ENCODE measurements at regions not wholly inside any gene's neighbourhood (a gene's known extent, or its start where the extent isn't known, plus 50 kb on each side); places are given as distances from the start of the nearest gene placed in this dataset.

DNA sequence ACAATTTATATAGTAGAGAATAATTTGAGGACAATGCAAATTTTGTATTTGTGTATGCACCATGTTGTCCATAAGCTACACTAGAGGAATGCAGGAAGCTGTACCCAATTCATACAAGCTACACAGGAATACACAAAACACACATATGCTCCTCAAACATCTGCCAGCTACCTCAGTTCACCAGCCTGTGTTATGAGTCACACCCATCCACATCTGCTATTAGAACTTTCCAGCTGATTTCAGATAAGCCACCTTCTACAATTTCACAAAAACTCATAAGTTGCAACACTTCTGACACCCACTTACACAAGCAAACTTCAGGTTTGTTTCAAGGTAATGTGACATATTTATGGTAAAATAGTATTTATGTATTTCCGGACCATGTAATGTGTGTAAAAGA, 438.9 kb downstream of the SATB2 start:
- TF ChIP-seq, protein P1, sequence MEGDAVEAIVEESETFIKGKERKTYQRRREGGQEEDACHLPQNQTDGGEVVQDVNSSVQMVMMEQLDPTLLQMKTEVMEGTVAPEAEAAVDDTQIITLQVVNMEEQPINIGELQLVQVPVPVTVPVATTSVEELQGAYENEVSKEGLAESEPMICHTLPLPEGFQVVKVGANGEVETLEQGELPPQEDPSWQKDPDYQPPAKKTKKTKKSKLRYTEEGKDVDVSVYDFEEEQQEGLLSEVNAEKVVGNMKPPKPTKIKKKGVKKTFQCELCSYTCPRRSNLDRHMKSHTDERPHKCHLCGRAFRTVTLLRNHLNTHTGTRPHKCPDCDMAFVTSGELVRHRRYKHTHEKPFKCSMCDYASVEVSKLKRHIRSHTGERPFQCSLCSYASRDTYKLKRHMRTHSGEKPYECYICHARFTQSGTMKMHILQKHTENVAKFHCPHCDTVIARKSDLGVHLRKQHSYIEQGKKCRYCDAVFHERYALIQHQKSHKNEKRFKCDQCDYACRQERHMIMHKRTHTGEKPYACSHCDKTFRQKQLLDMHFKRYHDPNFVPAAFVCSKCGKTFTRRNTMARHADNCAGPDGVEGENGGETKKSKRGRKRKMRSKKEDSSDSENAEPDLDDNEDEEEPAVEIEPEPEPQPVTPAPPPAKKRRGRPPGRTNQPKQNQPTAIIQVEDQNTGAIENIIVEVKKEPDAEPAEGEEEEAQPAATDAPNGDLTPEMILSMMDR (conservative IDR thresholded peaks at IDR 0.05; ENCODE audit: low read depth, low read length) = no peak
- TF ChIP-seq EZH2phosphoT487 (IDR thresholded peaks at IDR 0.05; ENCODE audit: borderline replicate concordance, low read length) (no peak), EZH2 (IDR thresholded peaks at IDR 0.05; ENCODE audit: low read length, unreplicated experiment) (no peak)

Data from PC-3 (cell line).